Esophagus muscularis mucosa (tissue), 4 donors: ENCODE measurements at regions not wholly inside any gene's neighbourhood (a gene's known extent, or its start where the extent isn't known, plus 50 kb on each side); places are given as distances from the start of the nearest gene placed in this dataset.
"Not testable (repeated sequence)": the region's sequence is repeated elsewhere in the genome, so short reads cannot be mapped to it uniquely, and the experiment has no call there.

ENCODE experiments used
- CTCF ChIP-seq, 3 experiments: fragments of 200-600 bp in 2 of 3; fragments of 450-650 bp in 1 of 3; sonication (generic) in 2 of 3; IDR thresholded peaks; one replicate each; pipeline ENCODE4 v1.5.1; 2017 to 2019; ENCODE audit warnings: antibody characterized with exemption in 3 of 3, mild to moderate bottlenecking in 2 of 3, moderate library complexity in 1 of 3
- EP300 ChIP-seq: sonication (generic); formaldehyde crosslinking; IDR thresholded peaks from one replicate; pipeline ENCODE4 v1.6.1; 2017; ENCODE audit warnings: antibody characterized with exemption
- POLR2A ChIP-seq: fragments of 450-650 bp; IDR thresholded peaks from one replicate; pipeline ENCODE4 v1.6.1; 2017; ENCODE audit warnings: antibody characterized with exemption, moderate library complexity, mild to moderate bottlenecking, low read depth

GRCh38 chr9:66765531-66765930 is 135.0 kb upstream of the ZNF658 start:
- not testable (repeated sequence) for TF ChIP-seq CTCF (IDR thresholded peaks at IDR 0.05); POLR2A; EP300
